NCI-H460 (cell line): ENCODE measurements at regions not wholly inside any gene's neighbourhood (a gene's known extent, or its start where the extent isn't known, plus 50 kb on each side); places are given as distances from the start of the nearest gene placed in this dataset.
"Not testable (repeated sequence)": the region's sequence is repeated elsewhere in the genome, so short reads cannot be mapped to it uniquely, and the experiment has no call there.

Experiments
- DNase-seq: peaks from one replicate; pipeline ENCODE4 v3.0.0-alpha.2; 2016; ENCODE audit warnings: low read depth; ENCODE audit errors: extremely low read depth

- DNase-seq: no peak
Observed at GRCh38 chr11:103794262-103794661, 242.2 kb upstream of the DDI1 start.

GRCh38 chr11:103798026-103798425 lies 238.4 kb upstream of the DDI1 start:
- DNase-seq: no peak

- no peak for DNase-seq
Observed at GRCh38 chr11:103798446-103798845, 238.0 kb upstream of the DDI1 start.

- no peak for DNase-seq
Observed at GRCh38 chr11:103800406-103801114, 235.9 kb upstream of the DDI1 start.

- DNase-seq: no peak
Observed at GRCh38 chr11:103803062-103803461, 233.4 kb upstream of the DDI1 start.

- no peak for DNase-seq
Observed at GRCh38 chr11:103805688-103806009, 230.8 kb upstream of the DDI1 start.

GRCh38 chr11:103806130-103806895 lies 230.1 kb upstream of the DDI1 start:
- DNase-seq: no peak

GRCh38 chr11:103807806-103808205 lies 228.6 kb upstream of the DDI1 start:
- no peak for DNase-seq

GRCh38 chr11:103808252-103808651 lies 228.2 kb upstream of the DDI1 start:
- no peak for DNase-seq

GRCh38 chr11:103811870-103812455 lies 224.5 kb upstream of the DDI1 start:
- no peak for DNase-seq

- DNase-seq: no peak
Observed at GRCh38 chr11:103812680-103813079, 223.8 kb upstream of the DDI1 start.

- not testable (repeated sequence) for DNase-seq
Observed at GRCh38 chr11:103820345-103820744, 216.1 kb upstream of the DDI1 start.

- no peak for DNase-seq
Observed at GRCh38 chr11:103824116-103824515, 212.3 kb upstream of the DDI1 start.

GRCh38 chr11:103825469-103825868 lies 211.0 kb upstream of the DDI1 start:
- no peak for DNase-seq

- DNase-seq: no peak
Observed at GRCh38 chr11:103826856-103827255, 209.6 kb upstream of the DDI1 start.

- no peak for DNase-seq
Observed at GRCh38 chr11:103829596-103829995, 206.8 kb upstream of the DDI1 start.

GRCh38 chr11:103830205-103830604 lies 206.2 kb upstream of the DDI1 start:
- DNase-seq: no peak

- no peak for DNase-seq
Observed at GRCh38 chr11:103832762-103833161, 203.7 kb upstream of the DDI1 start.

- DNase-seq: no peak
Observed at GRCh38 chr11:103842191-103842590, 194.2 kb upstream of the DDI1 start.

- no peak for DNase-seq
Observed at GRCh38 chr11:103842795-103843194, 193.6 kb upstream of the DDI1 start.

- DNase-seq: no peak
Observed at GRCh38 chr11:103844327-103845215, 191.9 kb upstream of the DDI1 start.
